Mesendoderm (in vitro differentiated cells): ENCODE measurements at regions not wholly inside any gene's neighbourhood (a gene's known extent, or its start where the extent isn't known, plus 50 kb on each side); places are given as distances from the start of the nearest gene placed in this dataset.

ENCODE experiments used
- DNase-seq: peaks from one replicate; pipeline ENCODE4 v3.0.0; 2013
- H2AK5ac ChIP-seq: 2 replicates; pipeline ENCODE4 v1.6.1; 2013; ENCODE audit warnings: low read length, inconsistent platforms
- H2BK120ac ChIP-seq: 2 replicates; pipeline ENCODE4 v1.6.1; 2013; ENCODE audit warnings: low read depth, mild to moderate bottlenecking, low read length, moderate library complexity, mixed read lengths
- H2BK15ac ChIP-seq: replicated peaks from 2 replicates; pipeline ENCODE4 v1.6.1; 2013; ENCODE audit warnings: low read depth, mild to moderate bottlenecking, moderate library complexity
- H2BK5ac ChIP-seq: 2 replicates; pipeline ENCODE4 v1.6.1; 2013; ENCODE audit warnings: low read length, inconsistent platforms
- H3K18ac ChIP-seq: 2 replicates; pipeline ENCODE4 v1.6.1; 2013; ENCODE audit warnings: mild to moderate bottlenecking, low read length, mixed read lengths
- H3K23ac ChIP-seq: one replicate; pipeline ENCODE4 v1.6.1; 2013; ENCODE audit warnings: low read length
- H3K27ac ChIP-seq: 2 replicates; pipeline ENCODE4 v1.5.1; 2013; ENCODE audit warnings: low read depth, mild to moderate bottlenecking, inconsistent platforms, low read length, moderate library complexity
- H3K27me3 ChIP-seq: 2 replicates; pipeline ENCODE4 v1.6.1; 2013; ENCODE audit warnings: low read length, control low read depth, mild to moderate bottlenecking, inconsistent platforms; ENCODE audit not compliant: insufficient read depth, poor library complexity
- H3K36me3 ChIP-seq: 2 replicates; pipeline ENCODE4 v1.6.1; 2013; ENCODE audit warnings: low read length, inconsistent platforms; ENCODE audit not compliant: control insufficient read depth, insufficient read depth
- H3K4ac ChIP-seq: one replicate; pipeline ENCODE4 v1.6.1; 2013; ENCODE audit warnings: low read depth, mild to moderate bottlenecking, low read length, moderate library complexity
- H3K4me1 ChIP-seq: 2 replicates; pipeline ENCODE4 v1.6.1; 2013; ENCODE audit warnings: low read depth, low read length, inconsistent platforms; ENCODE audit not compliant: control insufficient read depth
- H3K4me2 ChIP-seq: 2 replicates; pipeline ENCODE4 v1.6.1; 2013; ENCODE audit warnings: low read length
- H3K4me3 ChIP-seq: 2 replicates; pipeline ENCODE4 v1.5.1; 2013; ENCODE audit warnings: mild to moderate bottlenecking, low read length
- H3K56ac ChIP-seq: one replicate; pipeline ENCODE4 v1.6.1; 2013; ENCODE audit warnings: low read length
- H3K79me1 ChIP-seq: 2 replicates; pipeline ENCODE4 v1.6.1; 2013; ENCODE audit warnings: low read length, inconsistent platforms
- H3K79me2 ChIP-seq: 2 replicates; pipeline ENCODE4 v1.6.1; 2013; ENCODE audit warnings: mild to moderate bottlenecking, low read length; ENCODE audit not compliant: control insufficient read depth, insufficient read depth
- H3K9ac ChIP-seq: 2 replicates; pipeline ENCODE4 v1.6.1; 2013; ENCODE audit warnings: low read length, inconsistent platforms
- H4K5ac ChIP-seq: one replicate; pipeline ENCODE4 v1.6.1; 2013; ENCODE audit warnings: low read length
- H4K8ac ChIP-seq: one replicate; pipeline ENCODE4 v1.6.1; 2013; ENCODE audit warnings: low read depth, mild to moderate bottlenecking, control low read depth, low read length, moderate library complexity
- WGBS: extraction: QIAGEN DNeasy Blood & Tissue Kit; methylation state at CpG from one replicate; pipeline ENCODE4 v1.1.7; 2013; ENCODE audit warnings: low lambda C conversion rate, missing lambda C conversion rate; ENCODE audit not compliant: insufficient coverage; ENCODE audit errors: extremely low coverage; 5-methylcytosine and 5-hydroxymethylcytosine counted together

GRCh38 chr1:184262109-184262508, 124.7 kb upstream of the C1orf21 start:
- Histone ChIP-seq H3K4me2 (no peak overlapping the region), H3K23ac (no peak overlapping the region), H2BK15ac (no peak overlapping the region), H3K4ac (no peak overlapping the region), H3K56ac (no peak overlapping the region), H3K4me1 (no peaks in the 10 kb centered on the region), H3K4me3 (no peak overlapping the region), H3K27ac (no peak overlapping the region), H3K9ac (no peak overlapping the region), H2BK5ac (no peak overlapping the region), H2BK120ac (no peak overlapping the region), H3K27me3 (no peaks in the 10 kb centered on the region), H4K5ac (no peak overlapping the region), H3K79me1 (no peaks in the 10 kb centered on the region), H2AK5ac (no peak overlapping the region), H4K8ac (no peak overlapping the region), H3K79me2 (no peaks in the 10 kb centered on the region), H3K36me3 (no peaks in the 10 kb centered on the region), H3K18ac (no peak overlapping the region)
- DNase-seq: no peak

GRCh38 chr1:184267747-184268146, 119.1 kb upstream of the C1orf21 start:
- Histone ChIP-seq H3K79me1 (no peaks in the 10 kb centered on the region), H3K4me1 (peaks cover 6% of the 10 kb centered on the region), H2BK120ac (no peak overlapping the region), H4K8ac (no peak overlapping the region), H3K4ac (no peak overlapping the region), H3K79me2 (no peaks in the 10 kb centered on the region), H3K18ac (no peak overlapping the region), H3K9ac (no peak overlapping the region), H3K23ac (no peak overlapping the region), H2BK5ac (no peak overlapping the region), H3K4me2 (no peak overlapping the region), H3K36me3 (no peaks in the 10 kb centered on the region), H3K56ac (no peak overlapping the region), H3K4me3 (no peak overlapping the region), H3K27me3 (no peaks in the 10 kb centered on the region), H2BK15ac (no peak overlapping the region), H3K27ac (no peak overlapping the region), H2AK5ac (no peak overlapping the region), H4K5ac (no peak overlapping the region)
- WGBS: no CpG with 5 or more reads among the region's 4 CpGs
- no peak for DNase-seq

- H2BK5ac ChIP-seq: no peak overlapping the region
- H3K36me3 ChIP-seq: no peaks in the 10 kb centered on the region
- no peak overlapping the region for H4K8ac ChIP-seq
- H3K4me1 ChIP-seq: peaks cover 7% of the 10 kb centered on the region
- H4K5ac ChIP-seq: no peak overlapping the region
- H3K79me2 ChIP-seq: no peaks in the 10 kb centered on the region
- no peak overlapping the region for H3K9ac ChIP-seq
- DNase-seq: peak; percentile 72
- no peak overlapping the region for H2BK120ac ChIP-seq
- H3K27ac ChIP-seq: no peak overlapping the region
- H2AK5ac ChIP-seq: no peak overlapping the region
- no peak overlapping the region for H3K4ac ChIP-seq
- no peak overlapping the region for H3K4me2 ChIP-seq
- no peak overlapping the region for H3K4me3 ChIP-seq
- H3K27me3 ChIP-seq: no peaks in the 10 kb centered on the region
- no peak overlapping the region for H3K56ac ChIP-seq
- no peak overlapping the region for H2BK15ac ChIP-seq
- H3K79me1 ChIP-seq: no peaks in the 10 kb centered on the region
- no peak overlapping the region for H3K23ac ChIP-seq
- no CpG with 5 or more reads among the region's 3 CpGs for WGBS
- no peak overlapping the region for H3K18ac ChIP-seq
These were observed 116.3 kb upstream of the C1orf21 start for GRCh38 chr1:184270556-184270955.

- no peak overlapping the region for H2BK15ac ChIP-seq
- no peaks in the 10 kb centered on the region for H3K79me2 ChIP-seq
- H3K27ac ChIP-seq: no peak overlapping the region
- H4K8ac ChIP-seq: no peak overlapping the region
- H3K4ac ChIP-seq: no peak overlapping the region
- H3K9ac ChIP-seq: no peak overlapping the region
- no peak overlapping the region for H4K5ac ChIP-seq
- no peak overlapping the region for H3K23ac ChIP-seq
- no peak overlapping the region for H2AK5ac ChIP-seq
- H2BK5ac ChIP-seq: no peak overlapping the region
- H3K56ac ChIP-seq: no peak overlapping the region
- no peak for DNase-seq
- no peaks in the 10 kb centered on the region for H3K79me1 ChIP-seq
- no CpG with 5 or more reads among the region's 5 CpGs for WGBS
- H3K4me3 ChIP-seq: no peak overlapping the region
- no peaks in the 10 kb centered on the region for H3K36me3 ChIP-seq
- no peak overlapping the region for H3K4me2 ChIP-seq
- no peak overlapping the region for H3K18ac ChIP-seq
- no peaks in the 10 kb centered on the region for H3K27me3 ChIP-seq
- H2BK120ac ChIP-seq: no peak overlapping the region
- peaks cover 7% of the 10 kb centered on the region for H3K4me1 ChIP-seq
These were observed 114.5 kb upstream of the C1orf21 start for GRCh38 chr1:184272175-184272866.

GRCh38 chr1:184276416-184276815, 110.4 kb upstream of the C1orf21 start:
- DNase-seq: no peak
- no peaks in the 10 kb centered on the region for H3K27me3 ChIP-seq
- H3K4ac ChIP-seq: no peak overlapping the region
- H3K4me1 ChIP-seq: peaks cover 4% of the 10 kb centered on the region
- no peak overlapping the region for H3K27ac ChIP-seq
- no peak overlapping the region for H3K4me2 ChIP-seq
- H4K5ac ChIP-seq: no peak overlapping the region
- H3K79me1 ChIP-seq: no peaks in the 10 kb centered on the region
- H2AK5ac ChIP-seq: no peak overlapping the region
- H3K79me2 ChIP-seq: no peaks in the 10 kb centered on the region
- no peak overlapping the region for H3K18ac ChIP-seq
- WGBS: no CpG with 5 or more reads among the region's 3 CpGs
- H3K4me3 ChIP-seq: no peak overlapping the region
- H4K8ac ChIP-seq: no peak overlapping the region
- H3K9ac ChIP-seq: no peak overlapping the region
- H3K56ac ChIP-seq: no peak overlapping the region
- no peaks in the 10 kb centered on the region for H3K36me3 ChIP-seq
- H3K23ac ChIP-seq: no peak overlapping the region
- H2BK120ac ChIP-seq: no peak overlapping the region
- no peak overlapping the region for H2BK15ac ChIP-seq
- no peak overlapping the region for H2BK5ac ChIP-seq

- Histone ChIP-seq H3K79me1 (no peaks in the 10 kb centered on the region), H3K36me3 (no peaks in the 10 kb centered on the region), H2AK5ac (no peak overlapping the region), H2BK120ac (no peak overlapping the region), H4K5ac (no peak overlapping the region), H3K4ac (no peak overlapping the region), H3K27ac (no peak overlapping the region), H4K8ac (no peak overlapping the region), H3K4me3 (no peak overlapping the region), H3K18ac (no peak overlapping the region), H3K9ac (no peak overlapping the region), H3K27me3 (no peaks in the 10 kb centered on the region), H3K4me1 (no peaks in the 10 kb centered on the region), H2BK5ac (no peak overlapping the region), H3K56ac (no peak overlapping the region), H2BK15ac (no peak overlapping the region), H3K23ac (no peak overlapping the region), H3K79me2 (no peaks in the 10 kb centered on the region), H3K4me2 (no peak overlapping the region)
- WGBS: no CpG with 5 or more reads among the region's 7 CpGs
- DNase-seq: no peak
These were observed 106.8 kb upstream of the C1orf21 start for GRCh38 chr1:184279911-184280458.
